GM12873 (cell line): ENCODE measurements at regions not wholly inside any gene's neighbourhood (a gene's known extent, or its start where the extent isn't known, plus 50 kb on each side); places are given as distances from the start of the nearest gene placed in this dataset.

Experiments used
- TF ChIP-seq, protein P1 (sequence below): IDR thresholded peaks from 2 replicates; pipeline ENCODE4 v1.5.1; 2012; ENCODE audit warnings: low read depth, mild to moderate bottlenecking, moderate library complexity, low read length, control low read depth; ENCODE audit not compliant: insufficient read depth; ENCODE audit errors: missing control alignments

DNA sequence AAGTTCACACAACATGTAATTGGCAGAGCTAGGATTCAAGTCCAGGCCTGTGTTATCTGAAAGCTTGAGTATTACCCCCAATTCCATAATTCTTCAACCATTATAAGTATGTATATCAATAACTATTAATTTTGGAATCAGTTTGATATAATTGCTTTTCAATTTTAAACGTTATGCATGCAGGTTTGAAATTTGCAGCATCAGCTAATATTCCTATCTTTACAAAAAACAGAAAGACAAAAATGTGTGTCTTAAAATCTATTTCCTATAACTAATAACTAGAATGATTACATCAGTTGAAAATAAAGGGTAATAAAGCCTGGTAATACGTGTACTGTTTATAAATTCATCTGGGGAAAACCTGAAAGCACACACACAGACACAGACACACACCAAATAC lies 543.3 kb upstream of the PKDCC start:
- TF ChIP-seq, protein P1, sequence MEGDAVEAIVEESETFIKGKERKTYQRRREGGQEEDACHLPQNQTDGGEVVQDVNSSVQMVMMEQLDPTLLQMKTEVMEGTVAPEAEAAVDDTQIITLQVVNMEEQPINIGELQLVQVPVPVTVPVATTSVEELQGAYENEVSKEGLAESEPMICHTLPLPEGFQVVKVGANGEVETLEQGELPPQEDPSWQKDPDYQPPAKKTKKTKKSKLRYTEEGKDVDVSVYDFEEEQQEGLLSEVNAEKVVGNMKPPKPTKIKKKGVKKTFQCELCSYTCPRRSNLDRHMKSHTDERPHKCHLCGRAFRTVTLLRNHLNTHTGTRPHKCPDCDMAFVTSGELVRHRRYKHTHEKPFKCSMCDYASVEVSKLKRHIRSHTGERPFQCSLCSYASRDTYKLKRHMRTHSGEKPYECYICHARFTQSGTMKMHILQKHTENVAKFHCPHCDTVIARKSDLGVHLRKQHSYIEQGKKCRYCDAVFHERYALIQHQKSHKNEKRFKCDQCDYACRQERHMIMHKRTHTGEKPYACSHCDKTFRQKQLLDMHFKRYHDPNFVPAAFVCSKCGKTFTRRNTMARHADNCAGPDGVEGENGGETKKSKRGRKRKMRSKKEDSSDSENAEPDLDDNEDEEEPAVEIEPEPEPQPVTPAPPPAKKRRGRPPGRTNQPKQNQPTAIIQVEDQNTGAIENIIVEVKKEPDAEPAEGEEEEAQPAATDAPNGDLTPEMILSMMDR = no peak

DNA sequence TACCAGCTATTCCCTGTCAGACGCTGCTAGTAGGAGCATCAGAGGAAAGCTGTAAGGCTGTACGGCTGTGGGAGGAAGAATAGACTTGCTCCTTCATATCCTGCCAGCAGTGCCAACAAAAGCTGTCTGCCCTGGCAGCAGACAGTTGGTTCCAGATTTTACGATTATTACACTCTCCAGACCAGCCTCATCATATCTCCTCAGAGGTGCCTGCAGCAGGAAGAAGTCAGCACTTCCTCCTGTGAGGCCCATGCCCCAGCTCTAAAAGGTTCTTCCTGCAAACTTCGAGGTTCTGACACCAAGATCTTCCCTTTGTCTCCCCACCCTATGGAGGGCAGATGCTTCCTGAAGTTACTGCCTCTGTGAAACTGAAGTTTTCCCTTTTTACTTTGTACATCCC lies 537.7 kb upstream of the PKDCC start:
- TF ChIP-seq, protein P1 = no peak

DNA sequence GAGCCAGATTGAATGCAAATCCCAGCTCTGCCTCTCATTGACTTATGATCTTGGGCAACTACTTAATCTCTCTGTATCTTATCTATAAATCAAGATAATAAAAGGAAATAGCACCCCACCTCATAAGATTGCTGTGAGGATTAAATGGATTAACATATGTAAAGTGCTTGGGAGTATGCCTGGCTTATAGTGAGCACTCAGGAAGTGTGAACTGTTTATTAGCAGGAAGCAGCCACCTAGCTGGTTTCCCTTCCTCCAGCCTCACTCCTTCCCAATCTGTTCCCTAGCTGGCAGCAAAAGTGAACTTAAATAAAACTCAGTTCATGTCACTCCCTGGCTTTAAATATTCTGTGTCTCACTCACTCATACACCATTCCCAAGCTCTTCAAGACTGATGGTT lies 526.6 kb upstream of the PKDCC start:
- TF ChIP-seq, protein P1 = no peak

DNA sequence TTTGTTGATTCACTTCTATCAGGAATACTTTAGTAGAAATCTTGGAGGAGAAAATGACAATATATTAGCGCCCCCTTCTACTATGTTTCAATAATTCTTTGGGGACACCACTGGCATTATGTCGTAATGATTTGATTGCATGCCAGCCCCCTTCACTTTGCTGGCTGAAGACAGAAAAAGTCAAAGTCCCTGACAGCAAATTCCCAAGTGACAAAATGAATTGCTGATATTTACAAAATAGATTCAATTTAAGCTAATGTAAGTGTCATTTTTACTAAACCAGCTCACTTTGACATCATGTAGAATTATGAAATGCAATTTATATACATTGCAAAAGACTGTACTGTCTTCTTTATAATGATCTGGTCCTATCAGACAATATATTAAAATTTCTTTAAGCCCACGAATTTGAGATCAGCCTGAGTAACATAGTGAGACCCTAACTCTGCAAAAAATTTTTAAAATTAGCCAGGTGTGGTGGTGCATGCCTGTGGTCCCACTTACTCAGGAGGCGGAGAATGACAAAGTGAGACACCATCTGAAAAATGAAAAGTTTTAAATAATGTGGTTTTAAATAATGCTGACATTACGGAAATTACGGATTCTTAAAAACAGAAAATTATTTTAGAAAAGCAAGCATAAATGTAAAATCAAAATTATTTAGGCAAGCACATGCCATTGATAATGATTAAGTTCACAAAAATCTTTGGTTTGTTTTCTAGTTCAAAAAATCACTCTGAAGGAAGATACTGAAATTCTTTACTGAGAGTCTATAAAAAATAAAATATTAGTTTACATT lies 520.1 kb upstream of the PKDCC start:
- TF ChIP-seq, protein P1 = no peak

DNA sequence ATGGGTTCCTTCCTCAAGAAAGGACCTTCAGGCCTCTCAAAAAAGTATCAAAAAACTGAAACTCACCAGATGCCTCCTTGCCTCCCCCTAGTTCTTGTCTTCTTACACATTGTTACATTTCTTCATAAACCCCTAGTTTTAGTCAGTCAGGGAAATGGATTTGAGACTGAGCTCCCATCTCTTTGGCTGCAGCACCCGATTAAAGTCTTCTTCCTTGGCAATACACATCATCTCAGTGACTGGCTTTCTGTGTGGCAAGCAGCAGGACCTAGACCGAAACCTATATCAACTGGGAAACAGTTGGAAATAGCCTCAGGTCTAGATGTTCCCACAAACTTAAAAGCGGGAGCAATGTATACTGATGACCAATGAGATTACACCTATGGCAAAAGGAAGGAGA lies 512.2 kb upstream of the PKDCC start:
- TF ChIP-seq, protein P1 = no peak

DNA sequence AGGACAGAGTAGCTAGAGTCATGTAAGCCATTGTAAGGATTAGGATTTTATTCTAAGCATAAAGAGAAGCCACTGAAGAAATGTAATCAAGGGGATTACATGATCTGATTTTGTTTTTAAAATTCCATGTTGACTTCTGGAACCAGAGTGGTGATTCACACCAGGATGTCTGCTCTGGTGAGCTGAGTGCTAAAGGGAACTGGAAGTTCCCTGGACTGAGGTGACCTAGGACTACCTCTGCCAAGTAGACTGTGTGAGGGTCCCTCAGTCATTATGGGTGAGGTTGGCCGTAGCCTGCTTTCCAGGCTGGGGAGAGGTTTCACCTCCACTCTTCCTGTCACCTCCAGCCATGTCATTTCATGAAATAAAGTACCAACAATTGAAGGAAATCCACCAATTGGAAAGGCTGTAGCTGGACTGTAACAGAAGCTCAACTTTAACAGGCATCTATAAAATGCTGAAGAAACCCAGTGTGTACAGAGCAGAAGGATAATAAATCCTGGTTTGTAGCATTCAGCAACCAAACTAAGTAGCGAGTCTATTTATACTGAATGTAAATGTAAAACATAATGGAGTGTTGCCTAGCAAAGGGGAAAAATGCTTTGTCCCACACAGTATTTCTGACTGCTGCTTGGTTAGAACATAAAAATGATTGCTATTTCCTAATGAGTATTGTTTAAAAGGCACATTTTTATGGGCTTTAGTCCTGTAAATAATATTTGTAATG lies 507.4 kb upstream of the PKDCC start:
- TF ChIP-seq, protein P1 = no peak

DNA sequence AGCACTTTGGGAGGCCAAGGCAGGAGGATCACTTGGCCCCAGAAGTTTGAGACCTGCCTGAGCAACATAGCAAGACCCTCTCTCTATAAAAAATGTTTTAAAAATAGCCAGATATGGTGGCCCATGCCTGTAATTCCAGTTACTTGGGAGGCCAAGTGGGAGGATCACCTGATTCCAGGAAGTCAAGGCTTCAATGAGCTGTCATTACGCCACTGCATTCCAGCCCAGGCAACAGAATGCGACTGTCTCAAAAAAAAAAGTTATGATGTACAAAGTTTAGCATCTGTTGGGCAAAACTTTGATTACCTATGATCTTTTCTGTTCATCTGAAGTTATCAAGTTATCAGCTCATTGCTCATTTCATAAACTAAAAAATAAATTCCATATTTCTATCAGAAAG lies 504.1 kb upstream of the PKDCC start:
- TF ChIP-seq, protein P1 = no peak
